ENCODE measurements at regions not wholly inside any gene's neighbourhood (a gene's known extent, or its start where the extent isn't known, plus 50 kb on each side); places are given as distances from the start of the nearest gene placed in this dataset.
A peak's percentile ranks its signal among the peaks of the same experiment; 100 is the strongest.

DNA sequence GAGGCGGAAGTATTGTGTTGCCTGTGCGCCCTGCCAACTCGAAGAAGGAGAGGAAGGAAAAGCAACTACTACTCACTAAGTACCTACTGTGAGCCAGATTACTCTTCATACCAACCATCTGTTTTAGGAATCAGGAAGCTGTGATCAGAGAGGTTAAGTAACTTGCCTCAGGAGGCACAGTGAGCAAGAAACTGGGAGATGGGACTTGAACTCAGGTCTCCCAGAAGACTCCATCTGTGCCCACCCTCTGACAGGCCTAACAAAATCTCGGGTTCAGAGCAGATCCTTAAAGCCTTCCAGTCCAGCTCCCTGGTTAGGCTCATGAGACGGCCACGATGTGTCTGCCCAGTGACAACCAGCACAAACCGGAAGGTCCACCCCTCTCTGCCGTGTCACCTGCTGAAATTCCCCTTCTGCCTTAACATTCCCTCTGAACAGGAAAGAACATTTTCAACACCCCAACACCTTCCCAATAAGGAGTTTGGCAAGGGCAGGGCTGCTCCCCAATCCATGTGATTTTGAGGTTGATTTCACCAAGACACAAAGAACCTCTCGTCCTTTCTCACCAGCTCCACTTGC lies 230.1 kb downstream of the TOMM20 start:
- Histone ChIP-seq H3K27me3 (ENCODE audit: control insufficient read depth, insufficient read depth, low read length) (no peaks in the 10 kb centered on the region), H3K4me1 (ENCODE audit: control insufficient read depth, insufficient read depth, low read length) (peaks cover 18% of the 10 kb centered on the region), H3K9me3 (ENCODE audit: control insufficient read depth, insufficient read depth, low read length) (no peaks in the 10 kb centered on the region), H3K4me3 (ENCODE audit: low read depth, low read length) (no peak overlapping the region), H3K27ac (ENCODE audit: low read depth, low read length) (peak overlapping the region; percentile 40), H3K36me3 (ENCODE audit: control insufficient read depth, insufficient read depth, low read length) (no peaks in the 10 kb centered on the region)
- WGBS (ENCODE audit: insufficient coverage) = 93% methylated on average over 6 of the region's 9 CpGs
- no peak for DNase-seq (ENCODE audit: low read depth in 4 of 6, low spot score in 6 of 6)

DNA sequence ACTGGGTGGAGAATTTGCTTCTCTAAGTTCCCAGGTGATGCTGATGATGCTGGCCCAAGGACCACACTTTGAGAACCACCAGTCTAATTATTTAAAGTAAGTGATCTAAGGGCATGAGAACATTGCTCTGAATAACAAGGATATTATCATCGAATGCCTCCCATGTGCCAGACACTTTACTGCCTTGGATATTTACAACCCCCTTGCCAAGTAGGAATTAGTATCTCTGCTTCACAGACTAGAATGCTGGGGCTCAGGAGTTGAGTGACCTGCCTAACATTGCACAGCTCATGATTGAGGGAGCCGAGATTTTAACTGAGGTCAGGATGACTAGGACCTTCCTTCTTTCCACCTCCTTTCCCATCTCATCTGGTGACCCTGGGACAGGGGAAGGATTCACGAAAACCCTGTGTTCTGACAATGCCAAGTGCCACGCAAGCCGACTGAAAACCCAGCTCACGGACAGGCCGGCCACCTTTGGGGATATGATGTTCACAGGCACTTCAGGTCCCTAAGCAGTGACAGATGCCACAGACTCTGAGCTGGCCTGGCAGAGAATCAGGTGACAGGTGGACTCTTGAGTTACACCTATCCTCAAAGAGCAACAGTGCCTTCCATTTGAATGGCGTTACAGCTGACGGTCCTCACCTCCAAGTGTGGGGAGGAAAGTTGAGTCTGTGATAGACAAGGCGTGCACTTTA lies 230.7 kb downstream of the TOMM20 start:
- Histone ChIP-seq H3K4me1 (ENCODE audit: control insufficient read depth, insufficient read depth, low read length) (peaks cover 18% of the 10 kb centered on the region), H3K27me3 (ENCODE audit: control insufficient read depth, insufficient read depth, low read length) (no peaks in the 10 kb centered on the region), H3K27ac (ENCODE audit: low read depth, low read length) (no peak overlapping the region), H3K4me3 (ENCODE audit: low read depth, low read length) (no peak overlapping the region), H3K36me3 (ENCODE audit: control insufficient read depth, insufficient read depth, low read length) (no peaks in the 10 kb centered on the region), H3K9me3 (ENCODE audit: control insufficient read depth, insufficient read depth, low read length) (no peaks in the 10 kb centered on the region)
- no peak for DNase-seq (ENCODE audit: low read depth in 4 of 6, low spot score in 6 of 6)
- 95% methylated on average over 6 of the region's 10 CpGs for WGBS (ENCODE audit: insufficient coverage)

DNA sequence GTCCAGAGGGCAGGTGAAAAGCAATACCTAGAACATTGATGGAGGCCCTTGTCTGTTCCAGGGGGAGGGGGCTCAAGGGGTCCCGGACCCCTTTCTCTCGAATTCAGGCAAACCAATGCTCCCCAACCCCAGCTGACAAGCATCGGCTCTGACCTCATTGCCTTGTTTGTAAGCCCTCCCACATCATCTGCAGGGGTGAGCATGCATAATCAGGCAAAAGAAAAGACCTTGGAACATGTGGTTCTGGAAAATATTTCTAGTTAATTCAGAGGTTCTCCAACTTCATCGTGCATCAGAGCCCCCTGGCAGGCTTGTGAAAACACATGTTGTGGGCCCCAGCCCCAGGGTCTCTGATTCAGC lies 231.3 kb downstream of the TOMM20 start:
- H3K27ac ChIP-seq (ENCODE audit: low read depth, low read length) = no peak overlapping the region
- DNase-seq (ENCODE audit: low read depth in 4 of 6, low spot score in 6 of 6) = no peak
- no peaks in the 10 kb centered on the region for H3K36me3 ChIP-seq (ENCODE audit: control insufficient read depth, insufficient read depth, low read length)
- no peak overlapping the region for H3K4me3 ChIP-seq (ENCODE audit: low read depth, low read length)
- no peaks in the 10 kb centered on the region for H3K27me3 ChIP-seq (ENCODE audit: control insufficient read depth, insufficient read depth, low read length)
- H3K9me3 ChIP-seq (ENCODE audit: control insufficient read depth, insufficient read depth, low read length) = no peaks in the 10 kb centered on the region
- H3K4me1 ChIP-seq (ENCODE audit: control insufficient read depth, insufficient read depth, low read length) = peaks cover 18% of the 10 kb centered on the region
- WGBS (ENCODE audit: insufficient coverage) = 38% methylated on average over 1 of the region's 4 CpGs

DNA sequence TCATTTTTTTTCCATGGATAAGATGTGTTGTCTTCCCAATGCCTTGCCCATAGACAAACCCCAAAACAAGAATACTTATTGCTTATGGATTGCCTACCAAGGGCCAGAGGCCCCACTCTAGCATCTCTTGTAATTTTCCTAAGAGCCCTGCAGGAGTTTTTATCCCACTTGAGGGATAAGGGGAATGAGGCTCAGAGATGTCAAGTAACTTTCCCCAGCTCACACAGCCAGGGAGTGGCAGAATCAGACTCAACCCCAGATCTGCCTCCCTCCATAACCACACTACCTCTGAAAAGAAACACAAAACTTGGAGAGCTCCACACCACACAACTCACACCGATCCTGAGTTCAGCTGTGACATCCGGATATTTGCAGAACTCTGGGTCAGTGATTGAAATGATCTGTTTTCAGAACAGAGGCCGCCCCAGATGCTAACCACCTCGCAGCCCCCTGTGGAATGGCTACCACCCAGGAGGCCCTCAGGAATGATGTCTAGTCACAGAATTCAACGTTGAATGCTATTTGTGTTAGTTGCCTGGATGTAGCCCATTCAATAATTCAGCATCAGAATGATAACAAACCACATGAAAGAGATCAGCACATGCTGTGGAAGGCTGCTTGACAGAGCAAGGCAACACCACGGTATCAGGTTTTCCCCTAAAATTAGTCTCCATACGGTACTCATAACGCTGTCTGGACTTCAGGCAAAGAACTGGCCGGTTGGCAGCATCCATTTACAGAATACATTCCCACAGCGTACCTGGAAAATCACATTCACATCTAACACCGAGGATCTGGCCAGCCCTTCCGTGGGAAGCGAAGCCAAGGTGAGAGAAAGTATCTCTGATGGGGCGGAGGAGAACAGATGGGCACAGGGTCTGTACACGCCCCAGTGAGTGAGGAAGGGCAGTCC lies 231.9 kb downstream of the TOMM20 start:
- Histone ChIP-seq H3K27me3 (ENCODE audit: control insufficient read depth, insufficient read depth, low read length) (no peaks in the 10 kb centered on the region), H3K4me1 (ENCODE audit: control insufficient read depth, insufficient read depth, low read length) (peaks cover 18% of the 10 kb centered on the region), H3K4me3 (ENCODE audit: low read depth, low read length) (no peak overlapping the region), H3K27ac (ENCODE audit: low read depth, low read length) (no peak overlapping the region), H3K36me3 (ENCODE audit: control insufficient read depth, insufficient read depth, low read length) (no peaks in the 10 kb centered on the region), H3K9me3 (ENCODE audit: control insufficient read depth, insufficient read depth, low read length) (no peaks in the 10 kb centered on the region)
- DNase-seq (ENCODE audit: low read depth in 4 of 6, low spot score in 6 of 6) = no peak
- 83% methylated on average over 7 of the region's 15 CpGs for WGBS (ENCODE audit: insufficient coverage)

DNA sequence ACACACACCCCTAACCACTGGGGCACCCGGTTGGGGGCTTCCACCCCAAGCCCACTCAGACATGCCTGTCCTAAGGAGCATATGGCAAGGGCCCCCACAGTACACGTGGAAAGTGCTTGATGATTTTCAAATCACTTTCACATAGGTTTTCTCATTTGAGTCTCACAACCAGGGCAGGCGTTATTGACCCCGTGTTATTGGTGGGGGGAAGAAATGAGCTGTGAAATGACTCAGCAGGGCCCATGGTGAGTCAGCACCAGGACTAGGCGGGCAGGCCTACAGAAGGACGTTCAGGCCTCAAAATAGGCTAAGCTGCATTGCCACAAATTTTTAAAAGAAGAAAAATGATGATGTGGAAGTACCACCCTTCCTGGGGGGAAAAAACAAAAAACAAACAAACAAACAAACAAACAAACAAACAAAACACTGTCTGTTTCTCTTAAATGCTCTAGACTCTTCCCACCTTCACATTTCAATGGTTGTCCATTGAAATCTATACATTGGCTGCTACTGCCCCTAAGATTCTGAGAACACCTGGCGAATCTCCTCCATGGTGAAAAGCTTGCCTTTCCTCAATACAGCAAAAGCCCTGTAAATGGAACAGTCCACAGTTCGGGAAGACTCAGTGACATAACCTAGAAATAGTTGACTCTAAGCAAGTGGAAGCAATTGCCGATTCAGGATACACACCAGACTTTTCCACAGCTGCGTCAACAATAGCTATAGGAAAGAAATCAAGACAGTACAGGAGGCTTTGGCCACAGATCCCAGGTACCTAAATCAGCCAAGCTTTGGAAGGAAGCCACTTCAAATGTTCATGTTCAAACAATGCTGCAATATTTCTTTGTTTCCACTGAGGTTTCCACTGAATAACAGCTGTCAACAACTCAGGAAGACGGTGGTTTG lies 234.7 kb downstream of the TOMM20 start:
- H3K4me3 ChIP-seq (ENCODE audit: low read depth, low read length) = no peak overlapping the region
- 82% methylated on average over 8 of the region's 11 CpGs for WGBS (ENCODE audit: insufficient coverage)
- DNase-seq (ENCODE audit: low read depth in 4 of 6, low spot score in 6 of 6) = peak in 1 of 6 donors; percentile 74

DNA sequence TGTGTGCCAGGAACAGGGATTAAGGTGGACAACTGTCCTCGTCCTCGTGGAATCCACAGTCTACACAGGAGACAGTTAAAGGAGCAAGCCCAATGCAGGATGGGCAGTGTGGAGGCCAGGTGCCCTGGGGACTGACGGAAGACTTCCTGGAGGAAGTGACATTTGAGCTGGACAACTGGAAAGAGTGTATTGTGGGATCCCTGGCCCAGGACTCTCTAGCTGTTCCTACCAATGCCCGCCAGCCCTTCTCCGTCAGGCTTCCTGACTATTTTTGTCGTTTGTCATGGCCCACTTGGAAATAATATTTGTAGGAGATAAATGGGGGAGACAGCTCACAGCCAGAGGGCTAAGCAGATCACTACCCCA lies 235.3 kb downstream of the TOMM20 start:
- Histone ChIP-seq H3K4me1 (ENCODE audit: control insufficient read depth, insufficient read depth, low read length) (peaks cover 10% of the 10 kb centered on the region), H3K4me3 (ENCODE audit: low read depth, low read length) (no peak overlapping the region), H3K27ac (ENCODE audit: low read depth, low read length) (peak overlapping the region; percentile 6), H3K36me3 (ENCODE audit: control insufficient read depth, insufficient read depth, low read length) (no peaks in the 10 kb centered on the region), H3K27me3 (ENCODE audit: control insufficient read depth, insufficient read depth, low read length) (no peaks in the 10 kb centered on the region), H3K9me3 (ENCODE audit: control insufficient read depth, insufficient read depth, low read length) (no peaks in the 10 kb centered on the region)
- no peak for DNase-seq (ENCODE audit: low read depth in 4 of 6, low spot score in 6 of 6)
- 97% methylated on average over 3 of the region's 6 CpGs for WGBS (ENCODE audit: insufficient coverage)

More for the DNA sequence above, 234.7 kb downstream of the TOMM20 start:
- no peaks in the 10 kb centered on the region for H3K36me3 ChIP-seq (ENCODE audit: control insufficient read depth, insufficient read depth, low read length)
- H3K4me1 ChIP-seq (ENCODE audit: control insufficient read depth, insufficient read depth, low read length) = peaks cover 14% of the 10 kb centered on the region
- no peaks in the 10 kb centered on the region for H3K27me3 ChIP-seq (ENCODE audit: control insufficient read depth, insufficient read depth, low read length)
- peak overlapping the region; percentile 6 for H3K27ac ChIP-seq (ENCODE audit: low read depth, low read length)
- no peaks in the 10 kb centered on the region for H3K9me3 ChIP-seq (ENCODE audit: control insufficient read depth, insufficient read depth, low read length)

DNA sequence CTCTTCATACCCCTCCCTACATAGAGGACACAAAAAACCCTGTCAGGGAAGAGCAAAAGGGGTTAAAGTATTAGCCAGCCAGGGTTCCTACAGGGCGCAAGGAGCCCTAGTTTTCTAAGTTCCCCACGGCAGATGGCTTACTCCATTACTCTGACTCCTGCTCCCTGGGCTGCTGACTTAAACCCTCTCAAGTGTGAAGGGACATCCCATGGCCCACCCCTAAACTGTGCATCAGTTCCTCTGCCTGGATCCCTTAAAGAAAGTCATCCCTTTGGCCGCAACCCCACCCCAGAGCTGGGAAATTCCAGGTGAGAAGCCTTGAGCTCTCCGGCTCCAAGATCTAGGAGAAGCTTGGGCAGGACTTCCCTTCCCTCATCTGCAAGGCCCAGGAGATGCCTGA lies 236.0 kb downstream of the TOMM20 start:
- WGBS (ENCODE audit: insufficient coverage) = 77% methylated on average over 4 of the region's 4 CpGs
- no peak overlapping the region for H3K27ac ChIP-seq (ENCODE audit: low read depth, low read length)
- H3K36me3 ChIP-seq (ENCODE audit: control insufficient read depth, insufficient read depth, low read length) = no peaks in the 10 kb centered on the region

DNA sequence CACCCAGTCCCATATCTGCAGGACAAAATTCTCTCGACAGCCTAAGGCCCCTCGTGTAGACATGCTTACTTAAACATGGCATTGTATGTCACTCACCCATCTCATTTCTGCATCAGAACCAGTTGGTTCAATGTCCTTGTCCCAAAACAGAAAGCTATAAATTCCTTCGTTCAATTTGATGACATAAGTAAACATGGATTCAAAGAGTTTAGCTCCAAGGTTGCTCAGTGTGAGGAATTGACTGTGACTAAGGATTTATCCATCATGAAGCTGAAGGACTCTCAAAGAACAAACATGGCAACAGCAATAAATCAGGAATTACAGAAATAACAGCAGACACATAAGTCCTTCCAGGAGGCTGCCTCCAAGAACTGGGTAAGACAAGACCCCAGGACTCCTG lies 237.2 kb downstream of the TOMM20 start:
- DNase-seq (ENCODE audit: low read depth in 4 of 6, low spot score in 6 of 6) = no peak
- H3K4me1 ChIP-seq (ENCODE audit: control insufficient read depth, insufficient read depth, low read length) = peaks cover 7% of the 10 kb centered on the region
- no peak overlapping the region for H3K27ac ChIP-seq (ENCODE audit: low read depth, low read length)
- no peaks in the 10 kb centered on the region for H3K36me3 ChIP-seq (ENCODE audit: control insufficient read depth, insufficient read depth, low read length)
- H3K4me3 ChIP-seq (ENCODE audit: low read depth, low read length) = no peak overlapping the region
- WGBS (ENCODE audit: insufficient coverage) = 89% methylated on average over 2 of the region's 3 CpGs
- H3K9me3 ChIP-seq (ENCODE audit: control insufficient read depth, insufficient read depth, low read length) = no peaks in the 10 kb centered on the region
- no peaks in the 10 kb centered on the region for H3K27me3 ChIP-seq (ENCODE audit: control insufficient read depth, insufficient read depth, low read length)

More for the DNA sequence above, 236.0 kb downstream of the TOMM20 start:
- Histone ChIP-seq H3K4me1 (ENCODE audit: control insufficient read depth, insufficient read depth, low read length) (peaks cover 9% of the 10 kb centered on the region), H3K4me3 (ENCODE audit: low read depth, low read length) (no peak overlapping the region), H3K9me3 (ENCODE audit: control insufficient read depth, insufficient read depth, low read length) (no peaks in the 10 kb centered on the region), H3K27me3 (ENCODE audit: control insufficient read depth, insufficient read depth, low read length) (no peaks in the 10 kb centered on the region)
- no peak for DNase-seq (ENCODE audit: low read depth in 4 of 6, low spot score in 6 of 6)

DNA sequence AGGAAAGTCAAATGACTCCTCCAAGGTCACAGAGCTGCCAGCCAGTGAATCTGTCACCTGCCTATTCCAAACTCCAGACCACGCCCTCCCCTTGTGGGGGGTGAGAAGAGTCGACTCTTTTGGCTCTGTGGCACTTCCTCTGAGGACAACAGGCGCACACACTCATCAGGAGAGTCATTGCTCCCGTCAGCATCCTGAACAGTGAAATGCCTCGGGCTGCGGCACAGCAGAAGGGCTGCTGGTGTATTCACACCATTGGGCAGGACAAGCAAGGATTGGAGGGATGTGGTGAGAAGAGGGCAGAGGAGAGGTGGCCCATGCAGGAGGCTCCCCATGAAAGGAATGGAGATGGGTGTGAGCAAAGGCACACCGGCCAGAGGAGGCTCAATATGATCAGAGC lies 239.0 kb downstream of the TOMM20 start:
- no peaks in the 10 kb centered on the region for H3K9me3 ChIP-seq (ENCODE audit: control insufficient read depth, insufficient read depth, low read length)
- H3K27me3 ChIP-seq (ENCODE audit: control insufficient read depth, insufficient read depth, low read length) = no peaks in the 10 kb centered on the region
- no peak for DNase-seq (ENCODE audit: low read depth in 4 of 6, low spot score in 6 of 6)
- H3K27ac ChIP-seq (ENCODE audit: low read depth, low read length) = no peak overlapping the region
- 60% methylated on average over 6 of the region's 7 CpGs for WGBS (ENCODE audit: insufficient coverage)
- H3K4me3 ChIP-seq (ENCODE audit: low read depth, low read length) = no peak overlapping the region
- no peaks in the 10 kb centered on the region for H3K36me3 ChIP-seq (ENCODE audit: control insufficient read depth, insufficient read depth, low read length)
- peaks cover 7% of the 10 kb centered on the region for H3K4me1 ChIP-seq (ENCODE audit: control insufficient read depth, insufficient read depth, low read length)

All from spinal cord (tissue), 9 donors.